C4-2B (cell line): ENCODE measurements at regions not wholly inside any gene's neighbourhood (a gene's known extent, or its start where the extent isn't known, plus 50 kb on each side); places are given as distances from the start of the nearest gene placed in this dataset.

ENCODE experiments used
- H3K27ac ChIP-seq: fragments of 450-650 bp; 2 replicates; pipeline ENCODE4 v1.5.1; 2017
- CTCF ChIP-seq: fragments of 450-650 bp; conservative IDR thresholded peaks from 2 replicates; pipeline ENCODE4 v1.5.1; 2017; ENCODE audit warnings: mild to moderate bottlenecking
- ZFX ChIP-seq: fragments of 450-650 bp; IDR thresholded peaks from 2 replicates; pipeline ENCODE4 v1.6.1; 2017

DNA sequence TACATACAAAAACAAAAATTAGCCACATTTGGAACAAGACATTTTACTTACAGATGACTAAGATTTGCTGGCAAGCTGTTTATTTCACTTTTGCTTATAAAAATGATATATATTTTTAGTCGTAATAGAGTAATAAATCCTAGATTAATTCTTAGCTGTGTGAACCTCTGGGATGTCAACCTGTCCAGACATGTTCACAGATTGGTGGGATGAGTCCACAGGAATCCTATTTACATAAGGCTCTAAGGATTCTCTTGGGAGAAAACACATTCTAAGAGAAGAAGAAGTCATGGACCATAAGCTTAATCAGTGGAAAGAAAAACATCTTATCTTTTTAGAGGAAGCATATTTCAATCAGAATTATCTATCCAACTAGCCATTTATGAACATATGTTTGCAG, 797.4 kb downstream of the C12orf50 start:
- TF ChIP-seq CTCF: no peak
- no peak for TF ChIP-seq ZFX
- no peak overlapping the region for H3K27ac ChIP-seq

GRCh38 chr12:87230441-87230840, 798.8 kb downstream of the C12orf50 start:
- TF ChIP-seq ZFX (no peak), CTCF (no peak)
- no peak overlapping the region for H3K27ac ChIP-seq

- TF ChIP-seq CTCF (no peak), ZFX (no peak)
- no peak overlapping the region for H3K27ac ChIP-seq
These were observed 802.0 kb downstream of the C12orf50 start for GRCh38 chr12:87227162-87227561.

DNA sequence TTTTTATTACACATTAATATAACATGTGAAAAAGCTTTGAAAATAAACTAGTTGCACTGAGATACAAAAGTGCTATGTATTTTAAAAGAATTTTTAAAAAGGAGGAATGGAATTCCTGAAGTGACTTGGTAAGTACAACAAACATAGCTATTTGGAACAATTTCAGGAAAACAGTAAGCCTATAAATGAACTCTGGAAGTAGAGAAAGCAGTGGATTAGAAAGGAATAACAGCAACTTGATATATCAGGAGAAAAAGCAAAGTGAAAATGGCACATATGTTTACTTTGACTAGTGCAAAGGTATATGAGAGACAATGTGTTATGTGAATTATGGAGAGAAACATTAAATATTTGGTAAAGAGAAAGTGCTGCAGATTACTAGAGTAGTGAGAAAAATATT, 811.7 kb downstream of the C12orf50 start:
- no peak overlapping the region for H3K27ac ChIP-seq
- no peak for TF ChIP-seq CTCF
- TF ChIP-seq ZFX: no peak

DNA sequence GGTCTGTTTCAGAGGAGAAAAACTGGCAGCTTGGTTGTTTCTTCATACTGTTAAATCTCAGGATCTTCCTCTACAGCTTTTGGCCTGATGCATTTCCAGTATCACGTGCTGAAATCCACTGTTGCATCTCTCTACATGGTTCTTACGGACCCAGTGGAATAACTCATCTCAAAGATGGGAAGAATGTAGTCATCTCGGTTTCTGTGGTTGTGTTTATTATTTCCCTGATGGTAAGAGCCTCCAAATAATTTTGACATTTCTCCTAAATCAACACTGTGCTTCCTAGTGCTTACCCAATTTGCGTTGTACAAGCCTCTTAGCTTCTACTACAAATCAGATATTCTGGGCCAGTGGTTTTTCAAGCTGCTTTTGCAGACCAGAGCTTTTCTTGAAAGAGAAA, 812.8 kb downstream of the C12orf50 start:
- TF ChIP-seq CTCF (no peak), ZFX (no peak)
- H3K27ac ChIP-seq: no peak overlapping the region

GRCh38 chr12:87202189-87202588, 827.0 kb downstream of the C12orf50 start:
- no peak for TF ChIP-seq CTCF
- TF ChIP-seq ZFX: no peak
- H3K27ac ChIP-seq: no peak overlapping the region

DNA sequence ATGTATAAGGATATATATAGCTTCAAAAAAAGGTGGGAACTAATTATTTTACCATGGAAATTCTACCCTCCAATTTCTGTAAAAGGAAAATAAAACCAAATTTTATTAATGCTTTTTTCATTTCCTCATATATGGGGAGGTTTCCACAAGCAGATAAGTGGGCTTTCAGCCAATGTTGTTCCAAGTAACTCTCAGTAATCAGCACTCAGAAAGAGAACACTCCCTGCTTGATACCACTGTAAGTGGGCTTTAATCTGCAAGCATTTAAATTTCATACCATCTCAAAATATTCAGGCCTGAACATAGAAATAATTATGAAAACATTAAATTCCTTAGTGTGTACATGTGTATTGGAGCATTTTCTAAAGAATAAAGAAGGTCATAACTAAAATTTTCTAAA, 827.6 kb downstream of the C12orf50 start:
- H3K27ac ChIP-seq: no peak overlapping the region
- TF ChIP-seq ZFX (no peak), CTCF (no peak)
